Activated CD4-positive, alpha-beta T cell treated with anti-CD3 and anti-CD28 coated beads, Interleukin-2, amount 50 U/mL, for 16 hours (primary cell): ENCODE measurements at regions not wholly inside any gene's neighbourhood (a gene's known extent, or its start where the extent isn't known, plus 50 kb on each side); places are given as distances from the start of the nearest gene placed in this dataset.
"Not testable (repeated sequence)": the region's sequence is repeated elsewhere in the genome, so short reads cannot be mapped to it uniquely, and the experiment has no call there.

Experiments used
- DNase-seq: peaks from one replicate; pipeline ENCODE4 v3.0.0-alpha.2; 2020

DNA sequence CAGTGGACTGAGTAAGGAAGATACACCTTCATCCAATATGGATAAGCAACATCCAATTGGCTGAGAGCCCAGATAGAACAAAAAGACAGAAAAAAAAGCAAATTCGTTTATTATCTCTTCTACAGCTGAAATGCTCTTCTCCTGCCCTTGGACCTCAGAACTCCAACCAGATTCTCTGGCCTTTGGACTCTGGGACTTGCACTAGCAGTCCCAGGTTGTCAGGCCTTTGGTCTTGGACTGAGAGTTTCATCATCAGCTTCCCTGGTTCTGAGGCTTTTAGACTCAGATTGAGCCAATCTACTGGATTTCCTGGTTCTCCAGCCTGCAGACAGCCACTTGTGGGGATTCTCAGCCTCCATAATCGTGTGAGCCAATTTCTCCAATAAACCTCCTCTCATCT, 926.8 kb downstream of the PLA2G4A start:
- no peak for DNase-seq

DNA sequence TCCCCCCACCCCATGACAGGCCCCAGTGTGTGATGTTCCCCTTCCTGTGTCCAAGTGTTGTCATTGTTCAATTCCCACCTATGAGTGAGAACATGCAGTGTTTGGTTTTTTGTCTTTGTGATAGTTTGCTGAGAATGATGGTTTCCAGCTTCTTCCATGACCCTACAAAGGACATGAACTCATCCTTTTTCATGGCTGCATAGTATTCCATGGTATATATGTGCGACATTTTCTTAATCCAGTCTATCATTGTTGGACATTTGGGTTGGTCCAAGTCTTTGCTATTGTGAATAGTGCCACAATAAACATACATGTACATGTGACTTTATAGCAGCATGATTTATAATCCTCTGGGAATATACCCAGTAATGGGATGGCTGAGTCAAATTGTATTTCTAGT, 927.9 kb downstream of the PLA2G4A start:
- DNase-seq: not testable (repeated sequence)

DNA sequence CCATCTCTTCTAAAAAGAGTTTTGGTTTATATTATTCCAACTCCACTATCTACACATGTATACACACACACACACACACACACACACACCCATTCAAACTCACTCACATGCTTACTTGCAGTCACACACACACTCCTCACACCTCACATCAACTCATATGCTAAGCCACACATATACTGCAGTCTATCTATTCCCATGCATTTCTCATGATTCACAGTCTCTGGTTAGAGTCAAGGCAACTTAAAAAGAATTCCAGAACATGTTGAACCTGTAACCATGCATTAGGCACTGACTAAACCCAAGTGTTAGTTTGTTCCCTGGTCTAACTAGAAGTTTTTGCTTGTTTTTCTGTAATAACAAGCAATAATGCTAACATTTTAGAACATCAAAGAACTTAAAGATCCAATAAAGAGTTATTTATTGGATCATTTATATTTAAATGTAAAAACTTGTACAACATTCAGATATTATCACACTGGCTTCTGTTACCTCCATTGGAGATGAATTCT, 931.1 kb downstream of the PLA2G4A start:
- no peak for DNase-seq

DNA sequence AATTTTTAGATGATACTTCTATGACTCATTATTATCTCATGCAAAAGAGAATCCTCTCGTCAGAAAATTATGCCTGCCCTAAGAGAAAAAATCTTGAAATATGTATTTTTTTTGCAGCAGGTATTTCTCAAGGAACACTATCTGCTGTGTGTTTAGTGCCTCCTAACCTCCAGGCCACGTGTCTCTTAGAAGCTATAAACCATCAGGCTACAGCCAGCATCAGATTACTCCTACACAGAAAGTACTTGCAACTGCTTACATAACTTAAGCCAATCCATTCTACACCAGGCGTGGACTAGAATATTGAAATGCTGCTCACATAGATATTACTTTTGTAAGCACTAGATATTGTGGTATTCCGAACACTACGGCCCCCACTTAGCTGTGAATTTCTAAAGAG, 933.4 kb downstream of the PLA2G4A start:
- DNase-seq: no peak

- DNase-seq: no peak
Measured at GRCh38 chr1:187763465-187763864, 934.7 kb downstream of the PLA2G4A start.

GRCh38 chr1:187763976-187764375, 935.2 kb downstream of the PLA2G4A start:
- no peak for DNase-seq

DNA sequence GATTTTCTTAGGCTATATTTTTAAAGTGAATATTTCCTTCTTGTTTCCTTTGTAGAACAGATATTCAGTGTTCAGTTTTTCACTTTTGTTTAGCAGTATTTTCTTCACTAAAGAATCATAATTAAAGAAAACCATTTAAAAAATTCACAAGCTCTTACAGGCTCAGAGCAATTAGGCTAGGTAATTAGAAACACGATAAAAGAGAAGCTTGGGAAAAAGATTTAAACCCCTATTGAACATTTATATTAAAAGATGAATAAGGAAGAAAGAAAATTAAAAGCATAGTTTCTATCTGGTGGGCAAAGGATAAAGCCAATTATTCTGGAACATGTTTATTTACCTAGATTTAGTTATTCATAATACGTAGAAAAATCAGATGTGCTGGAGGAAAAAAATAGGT, 942.6 kb downstream of the PLA2G4A start:
- DNase-seq: no peak

DNA sequence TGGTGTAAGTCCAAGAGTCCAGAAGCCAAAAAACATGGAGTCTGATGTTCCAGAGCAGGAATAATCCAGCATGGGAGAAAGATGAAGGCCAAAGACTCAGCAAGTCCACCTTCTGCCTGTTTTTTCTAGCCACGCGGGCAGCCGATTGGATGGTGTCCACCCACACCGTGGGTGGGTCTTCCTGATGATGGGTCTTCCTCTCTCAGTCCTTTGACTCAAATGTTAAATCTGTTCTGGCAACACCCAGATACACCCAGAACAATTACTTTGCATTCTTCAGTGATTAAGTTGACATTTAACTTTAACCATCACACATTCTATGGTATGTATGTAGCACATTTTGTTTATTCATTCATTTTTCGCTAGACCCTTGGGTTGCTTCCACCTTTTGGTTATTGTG, 944.4 kb downstream of the PLA2G4A start:
- no peak for DNase-seq

GRCh38 chr1:187787736-187788135, 959.0 kb downstream of the PLA2G4A start:
- no peak for DNase-seq

GRCh38 chr1:187788718-187789117, 960.0 kb downstream of the PLA2G4A start:
- DNase-seq: no peak

GRCh38 chr1:187790724-187791123, 962.0 kb downstream of the PLA2G4A start:
- DNase-seq: no peak

GRCh38 chr1:187794561-187794960, 965.8 kb downstream of the PLA2G4A start:
- DNase-seq: no peak

DNA sequence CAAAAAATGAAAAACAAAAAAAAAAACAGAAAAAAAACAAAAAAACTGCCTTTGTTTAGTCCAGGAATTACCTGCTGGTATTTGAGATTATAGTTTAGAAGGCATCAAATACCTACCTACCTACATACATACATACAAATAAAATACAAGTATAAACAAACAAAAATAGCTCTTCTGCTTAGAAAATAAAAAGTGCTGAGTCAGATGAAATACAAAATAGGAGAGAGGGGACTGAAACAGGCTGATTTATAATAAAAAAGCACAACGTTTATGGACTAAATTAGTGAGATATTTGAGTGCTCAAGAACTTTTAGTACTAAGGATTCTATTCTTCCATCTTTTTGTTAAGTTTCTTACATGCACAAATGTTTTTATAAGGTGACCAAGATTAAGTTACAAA, 980.8 kb downstream of the PLA2G4A start:
- DNase-seq: no peak

DNA sequence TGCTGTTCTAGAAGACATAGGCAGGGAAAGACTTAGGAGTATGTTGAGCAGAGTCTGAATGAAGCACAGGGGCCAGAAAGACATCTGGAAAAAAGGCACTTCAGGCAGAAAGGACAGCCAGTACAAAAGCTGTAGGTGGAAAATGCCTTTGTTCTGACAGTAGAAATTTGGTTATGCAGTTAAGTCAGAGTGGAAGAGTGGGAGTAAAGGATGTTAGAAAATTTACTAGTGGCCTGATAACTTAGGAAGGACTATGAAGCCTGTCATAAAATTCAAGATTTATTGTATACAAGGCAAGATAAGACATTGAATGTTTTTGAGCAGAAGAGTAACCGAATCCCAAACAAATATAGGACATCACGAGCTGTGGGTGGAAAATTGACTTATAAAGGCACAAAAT, 987.9 kb downstream of the PLA2G4A start:
- no peak for DNase-seq

DNA sequence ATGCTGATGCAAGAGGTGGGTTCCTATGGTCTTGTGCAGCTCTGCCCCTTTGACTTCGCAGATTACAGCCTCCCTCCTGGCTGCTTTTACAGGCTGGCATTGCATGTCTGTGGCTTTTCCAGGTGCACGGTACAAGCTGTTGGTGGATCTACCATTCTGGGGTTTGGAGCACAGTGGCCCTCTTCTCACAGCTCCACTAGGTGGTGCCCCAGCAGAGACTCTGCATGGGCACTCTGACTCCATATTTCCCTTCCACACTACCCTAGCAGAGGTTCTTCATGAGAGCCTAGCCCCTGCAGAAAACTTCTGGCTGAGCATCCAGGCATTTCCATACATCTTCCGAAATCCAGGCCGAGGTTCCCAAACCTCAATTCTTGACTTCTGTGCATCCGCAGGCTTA, 989.0 kb downstream of the PLA2G4A start:
- DNase-seq: no peak

- no peak for DNase-seq
Measured at GRCh38 chr1:187819086-187819485, 990.3 kb downstream of the PLA2G4A start.

GRCh38 chr1:187836557-187836956, 1007.8 kb downstream of the PLA2G4A start:
- DNase-seq: no peak

DNA sequence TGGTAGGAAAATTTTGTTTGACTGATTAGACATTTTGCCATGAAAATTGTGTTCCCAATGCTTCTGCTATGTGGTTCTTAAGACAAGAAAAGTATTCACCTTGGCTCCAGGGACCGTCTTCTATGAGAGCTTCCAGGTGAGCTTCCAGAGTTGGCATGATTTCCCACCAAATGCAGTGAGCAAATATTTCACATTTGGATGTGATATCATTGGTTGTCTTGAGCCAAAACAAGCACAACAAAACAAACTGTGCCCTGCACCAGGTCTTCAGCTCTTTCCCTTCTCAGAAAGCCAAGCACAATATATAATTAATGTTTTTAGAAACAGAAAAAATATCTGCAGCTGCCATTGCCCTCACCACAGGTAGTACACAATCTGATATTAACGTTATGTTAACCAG, 1009.0 kb downstream of the PLA2G4A start:
- DNase-seq: no peak

DNA sequence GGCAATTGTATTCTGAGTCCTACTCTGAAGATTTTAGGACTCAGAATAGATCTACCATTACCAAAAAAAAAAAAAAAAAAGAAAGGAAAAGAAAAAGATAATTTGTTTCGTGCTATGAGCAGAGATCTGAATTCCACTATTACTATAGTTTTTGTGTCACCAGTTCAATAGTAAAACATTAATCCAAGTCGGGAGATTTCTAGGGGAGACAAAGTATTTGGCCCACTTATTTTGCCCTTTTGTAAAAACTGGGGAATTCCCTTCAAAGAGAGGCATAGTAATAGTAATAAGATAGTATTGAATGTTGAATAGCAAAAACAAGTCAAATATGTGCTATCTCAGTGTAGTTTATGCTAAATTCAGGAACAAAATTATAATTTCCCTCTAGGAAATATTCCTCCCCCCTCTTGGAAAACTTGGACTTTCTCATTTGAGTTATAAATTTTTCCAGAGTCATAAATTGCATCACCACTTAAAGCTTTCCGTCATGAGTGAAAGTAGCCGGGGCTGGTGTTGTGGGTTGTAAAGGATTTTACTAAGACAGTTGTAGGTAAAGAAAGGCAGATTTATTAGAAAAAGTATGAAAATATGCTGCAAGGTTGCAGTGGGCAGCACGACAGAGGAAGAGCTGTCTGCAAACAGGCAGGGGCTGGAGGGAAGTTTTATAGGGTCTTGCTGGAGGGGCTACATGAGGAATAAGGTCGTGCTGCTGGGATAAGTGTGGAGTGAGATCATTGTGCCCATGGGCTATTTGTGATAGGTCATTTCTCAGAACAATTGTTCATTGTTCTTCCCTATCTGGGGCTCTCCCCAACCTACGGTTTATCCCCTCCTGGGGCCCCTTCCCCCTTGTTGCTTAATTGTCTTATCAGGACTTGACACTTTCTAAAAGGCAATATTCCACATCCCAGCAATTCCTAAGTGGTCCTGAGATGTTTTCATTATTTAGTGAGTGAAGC, 1009.9 kb downstream of the PLA2G4A start:
- no peak for DNase-seq

GRCh38 chr1:187839873-187840272, 1011.1 kb downstream of the PLA2G4A start:
- no peak for DNase-seq

DNA sequence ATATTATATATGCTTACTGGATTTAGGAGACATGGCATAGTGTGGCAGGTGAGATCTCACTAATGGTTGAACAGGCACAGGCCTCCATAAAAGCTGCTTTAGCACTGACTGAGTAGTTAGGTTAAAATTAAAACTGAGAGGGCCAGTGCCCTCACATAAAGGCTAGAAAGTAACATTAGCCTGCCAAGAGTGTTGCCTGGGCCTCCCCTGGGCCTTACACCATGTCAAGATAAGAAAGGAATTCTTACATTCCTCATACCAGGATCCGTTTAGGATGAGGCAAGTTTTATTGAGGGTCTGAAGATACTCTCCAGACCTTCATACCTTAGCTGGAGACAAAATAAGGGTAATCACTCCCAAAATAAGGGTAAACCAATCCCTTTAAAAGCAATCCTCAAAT, 1011.8 kb downstream of the PLA2G4A start:
- DNase-seq: no peak

DNA sequence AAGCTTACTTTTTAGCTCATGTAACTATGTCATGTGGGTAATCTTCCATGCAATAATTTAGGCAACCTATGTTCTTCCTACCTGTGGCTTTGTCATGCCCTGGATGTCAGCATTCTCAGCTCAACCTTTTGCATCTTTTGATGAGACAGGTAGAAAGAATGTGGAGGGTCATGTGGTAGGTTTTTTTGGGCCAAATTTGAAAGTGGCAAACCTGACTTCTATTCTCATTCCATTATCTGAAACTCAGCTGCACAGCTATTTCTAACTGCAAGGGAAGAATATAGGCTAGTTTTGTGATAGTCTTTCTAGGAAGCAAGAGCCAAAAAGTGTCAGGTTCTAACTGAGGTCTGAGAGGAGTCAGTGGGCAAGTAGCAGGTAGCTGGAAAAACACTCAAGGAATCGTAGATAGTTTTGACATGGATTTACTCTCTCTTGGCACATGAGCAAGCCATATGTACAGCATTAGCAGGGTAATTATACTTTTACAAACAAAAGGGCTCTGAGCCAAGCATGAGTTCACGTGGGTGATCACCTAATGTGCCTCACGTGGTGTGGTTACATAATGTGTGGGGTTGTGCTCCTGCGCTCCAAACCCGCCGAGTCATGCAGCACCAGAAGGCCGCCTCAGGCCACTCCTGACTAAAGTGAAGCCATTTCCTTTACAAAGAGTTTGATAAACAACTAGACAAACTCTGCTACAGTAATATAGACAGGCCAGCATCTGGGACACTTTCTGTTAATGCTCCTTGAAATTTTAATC, 1013.8 kb downstream of the PLA2G4A start:
- no peak for DNase-seq

DNA sequence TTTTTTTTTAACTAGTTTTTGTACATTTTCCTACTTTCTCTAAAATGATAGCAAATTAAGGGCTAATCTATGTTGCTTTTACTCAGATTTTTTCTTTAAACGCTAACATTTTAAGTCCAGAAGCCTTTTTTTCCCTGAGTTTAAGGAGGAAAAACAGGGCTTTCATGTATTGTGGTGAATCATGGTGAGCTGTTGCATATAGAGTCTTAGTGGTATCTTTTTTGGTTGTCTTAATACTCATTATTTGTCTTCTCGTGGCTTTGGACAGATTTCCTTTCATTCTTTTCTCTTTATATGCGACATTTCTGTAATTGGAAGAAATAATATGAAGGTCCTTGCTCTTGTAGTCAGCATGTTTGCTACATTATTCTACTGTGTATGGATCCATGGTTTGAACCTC, 1015.6 kb downstream of the PLA2G4A start:
- no peak for DNase-seq

- DNase-seq: no peak
Measured at GRCh38 chr1:187847531-187847930, 1018.8 kb downstream of the PLA2G4A start.
